Duodenal mucosa (tissue), 2 donors: ENCODE measurements at regions not wholly inside any gene's neighbourhood (a gene's known extent, or its start where the extent isn't known, plus 50 kb on each side); places are given as distances from the start of the nearest gene placed in this dataset.

Source experiments
- H3K27ac ChIP-seq: one replicate; pipeline ENCODE4 v1.7.0; 2013; ENCODE audit warnings: low read depth, low read length
- H3K27me3 ChIP-seq, 2 donors: one replicate each; pipeline ENCODE4 v1.7.0; 2013; ENCODE audit warnings: low read length in 2 of 2, control low read depth in 1 of 2; ENCODE audit not compliant: insufficient read depth in 2 of 2, control insufficient read depth in 1 of 2
- H3K36me3 ChIP-seq, 2 donors: one replicate each; pipeline ENCODE4 v1.7.0; 2013; ENCODE audit warnings: low read length in 2 of 2, control low read depth in 1 of 2; ENCODE audit not compliant: insufficient read depth in 2 of 2, control insufficient read depth in 1 of 2
- H3K4me1 ChIP-seq, 2 donors: one replicate each; pipeline ENCODE4 v1.7.0; 2013; ENCODE audit warnings: low read length in 2 of 2, control low read depth in 1 of 2; ENCODE audit not compliant: insufficient read depth in 2 of 2, control insufficient read depth in 1 of 2
- H3K4me3 ChIP-seq, 2 donors: one replicate each; pipeline ENCODE4 v1.7.0; 2013; ENCODE audit warnings: low read length in 2 of 2, low read depth in 1 of 2
- H3K9ac ChIP-seq, 2 donors: one replicate each; pipeline ENCODE4 v1.7.0; 2013; ENCODE audit warnings: low read length in 2 of 2, low read depth in 1 of 2
- H3K9me3 ChIP-seq, 2 donors: one replicate each; pipeline ENCODE4 v1.7.0; 2013; ENCODE audit warnings: low read length in 2 of 2, control low read depth in 1 of 2; ENCODE audit not compliant: control insufficient read depth in 1 of 2

- H3K36me3 ChIP-seq: no peaks in the 10 kb centered on the region
- H3K9me3 ChIP-seq: peaks cover 6 to 7% of the 10 kb centered on the region in 2 donors
- H3K27me3 ChIP-seq: no peaks in the 10 kb centered on the region
- no peaks in the 10 kb centered on the region for H3K4me1 ChIP-seq
- no peak overlapping the region for H3K9ac ChIP-seq
- H3K4me3 ChIP-seq: no peak overlapping the region
- no peak overlapping the region for H3K27ac ChIP-seq
Observed at GRCh38 chr14:87170179-87170578, 822.8 kb downstream of the GALC start.

GRCh38 chr14:87169362-87169761 is 823.6 kb downstream of the GALC start:
- no peaks in the 10 kb centered on the region for H3K4me1 ChIP-seq
- no peak overlapping the region for H3K9ac ChIP-seq
- H3K36me3 ChIP-seq: no peaks in the 10 kb centered on the region
- no peak overlapping the region for H3K27ac ChIP-seq
- H3K9me3 ChIP-seq: peaks cover 6 to 7% of the 10 kb centered on the region in 2 donors
- no peaks in the 10 kb centered on the region for H3K27me3 ChIP-seq
- no peak overlapping the region for H3K4me3 ChIP-seq

- no peak overlapping the region for H3K9ac ChIP-seq
- no peak overlapping the region for H3K27ac ChIP-seq
- H3K27me3 ChIP-seq: no peaks in the 10 kb centered on the region
- no peaks in the 10 kb centered on the region for H3K4me1 ChIP-seq
- H3K36me3 ChIP-seq: no peaks in the 10 kb centered on the region
- no peak overlapping the region for H3K4me3 ChIP-seq
- H3K9me3 ChIP-seq: peaks cover under 1 to 4% of the 10 kb centered on the region in 2 donors
Observed at GRCh38 chr14:87161502-87161901, 831.5 kb downstream of the GALC start.

- H3K9ac ChIP-seq: no peak overlapping the region
- no peaks in the 10 kb centered on the region for H3K4me1 ChIP-seq
- H3K4me3 ChIP-seq: no peak overlapping the region
- peaks cover 0 to 4% of the 10 kb centered on the region in 2 donors for H3K9me3 ChIP-seq
- H3K36me3 ChIP-seq: no peaks in the 10 kb centered on the region
- H3K27ac ChIP-seq: no peak overlapping the region
- H3K27me3 ChIP-seq: no peaks in the 10 kb centered on the region
Observed at GRCh38 chr14:87160989-87161388, 832.0 kb downstream of the GALC start.

DNA sequence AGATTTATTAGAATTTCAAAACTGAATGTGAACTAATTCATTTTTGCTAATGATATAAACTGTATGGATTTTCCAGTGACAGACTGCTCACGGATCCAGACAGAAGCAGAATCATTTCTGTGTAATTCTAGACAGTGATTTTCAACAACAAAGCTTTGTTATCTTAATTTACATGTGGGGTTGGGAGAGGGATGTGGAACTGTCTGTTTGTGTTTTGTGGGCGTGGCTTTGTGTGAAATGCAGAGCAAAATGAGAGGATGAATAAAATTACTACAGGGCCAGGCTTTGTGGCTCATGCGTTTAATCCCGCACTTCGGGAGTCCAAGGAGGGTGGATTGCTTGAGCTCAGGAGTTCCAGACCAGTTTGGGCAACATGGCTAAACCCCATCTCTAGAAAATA is 834.7 kb downstream of the GALC start:
- no peaks in the 10 kb centered on the region for H3K27me3 ChIP-seq
- no peak overlapping the region for H3K4me3 ChIP-seq

DNA sequence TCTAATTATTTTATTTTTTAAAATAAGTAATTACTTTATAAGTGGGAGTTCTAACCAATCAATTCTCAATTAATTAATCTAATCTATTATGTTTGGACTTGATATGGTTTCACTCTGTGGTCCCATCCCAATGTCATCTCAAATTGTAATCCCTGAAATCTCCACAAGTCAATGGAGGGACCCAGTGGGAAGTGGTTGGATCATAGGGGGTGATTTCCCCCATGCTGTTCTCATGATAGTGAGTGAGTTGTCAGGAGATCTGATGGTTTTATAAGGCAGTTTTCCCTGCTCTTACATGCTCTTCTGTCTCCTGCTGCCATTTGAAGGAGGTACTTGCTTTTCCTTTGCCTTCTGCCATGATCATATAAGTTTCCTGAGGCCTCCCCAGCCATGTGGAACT is 836.1 kb downstream of the GALC start:
- Histone ChIP-seq H3K27me3 (no peaks in the 10 kb centered on the region), H3K9me3 (peaks cover 2 to 7% of the 10 kb centered on the region in 2 donors), H3K4me1 (no peaks in the 10 kb centered on the region), H3K27ac (no peak overlapping the region), H3K4me3 (no peak overlapping the region), H3K36me3 (no peaks in the 10 kb centered on the region), H3K9ac (no peak overlapping the region)

More for the DNA sequence above, 834.7 kb downstream of the GALC start:
- Histone ChIP-seq H3K9me3 (peaks cover 0 to 7% of the 10 kb centered on the region in 2 donors), H3K9ac (no peak overlapping the region), H3K36me3 (no peaks in the 10 kb centered on the region), H3K27ac (no peak overlapping the region), H3K4me1 (no peaks in the 10 kb centered on the region)

GRCh38 chr14:87155856-87156488 is 837.0 kb downstream of the GALC start:
- Histone ChIP-seq H3K4me3 (no peak overlapping the region), H3K27ac (no peak overlapping the region), H3K9ac (no peak overlapping the region), H3K4me1 (no peaks in the 10 kb centered on the region), H3K9me3 (peaks cover 4% of the 10 kb centered on the region in 2 donors), H3K36me3 (no peaks in the 10 kb centered on the region), H3K27me3 (no peaks in the 10 kb centered on the region)

DNA sequence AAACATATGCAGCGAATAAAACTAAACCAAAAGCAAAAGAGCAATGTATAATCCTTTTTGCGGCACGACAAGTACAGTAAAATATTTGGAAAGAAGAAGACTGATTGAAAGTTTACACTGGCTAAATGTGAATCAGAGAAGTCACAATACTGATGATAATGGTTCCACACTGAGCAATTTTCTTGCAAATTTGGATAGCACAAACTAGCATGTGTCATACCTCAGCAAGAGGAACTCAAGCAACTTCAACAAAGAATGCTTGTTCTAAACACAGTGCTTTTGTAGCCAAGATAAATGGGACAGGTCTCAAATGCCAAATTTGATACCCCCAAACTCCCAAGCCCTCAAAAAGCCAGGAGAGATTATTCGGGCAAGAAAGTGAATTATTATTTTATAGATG is 839.1 kb downstream of the GALC start:
- Histone ChIP-seq H3K9me3 (peaks cover 4% of the 10 kb centered on the region in 2 donors), H3K36me3 (no peaks in the 10 kb centered on the region), H3K9ac (no peak overlapping the region), H3K4me3 (no peak overlapping the region), H3K27ac (no peak overlapping the region), H3K4me1 (no peaks in the 10 kb centered on the region), H3K27me3 (no peaks in the 10 kb centered on the region)

GRCh38 chr14:87153391-87153790 is 839.6 kb downstream of the GALC start:
- no peak overlapping the region for H3K27ac ChIP-seq
- H3K4me3 ChIP-seq: no peak overlapping the region
- H3K27me3 ChIP-seq: no peaks in the 10 kb centered on the region
- H3K4me1 ChIP-seq: no peaks in the 10 kb centered on the region
- H3K36me3 ChIP-seq: no peaks in the 10 kb centered on the region
- peaks cover 2 to 4% of the 10 kb centered on the region in 2 donors for H3K9me3 ChIP-seq
- H3K9ac ChIP-seq: no peak overlapping the region

DNA sequence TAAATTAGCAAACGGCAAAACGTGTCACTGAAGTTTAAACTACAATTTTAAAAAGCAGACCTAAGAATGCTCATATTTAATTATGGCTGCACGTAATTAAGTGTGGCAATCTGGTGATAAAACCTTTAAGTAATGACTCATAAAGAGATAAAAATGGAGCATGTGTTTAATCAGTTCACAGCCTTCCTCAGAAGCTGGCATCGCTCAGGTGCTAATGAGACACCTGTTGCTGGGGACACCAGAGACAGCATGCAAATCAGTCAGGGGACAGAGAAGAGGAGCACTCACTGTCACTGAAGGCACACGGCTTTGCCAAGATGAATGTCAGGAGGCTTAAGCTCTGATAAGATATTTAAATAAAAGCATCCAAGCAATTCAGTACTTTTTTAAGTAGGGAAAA is 840.3 kb downstream of the GALC start:
- H3K27ac ChIP-seq: no peak overlapping the region
- H3K9me3 ChIP-seq: peaks cover 2 to 4% of the 10 kb centered on the region in 2 donors
- no peaks in the 10 kb centered on the region for H3K4me1 ChIP-seq
- H3K36me3 ChIP-seq: no peaks in the 10 kb centered on the region
- no peaks in the 10 kb centered on the region for H3K27me3 ChIP-seq
- H3K9ac ChIP-seq: no peak overlapping the region
- no peak overlapping the region for H3K4me3 ChIP-seq
